ENCODE measurements at regions not wholly inside any gene's neighbourhood (a gene's known extent, or its start where the extent isn't known, plus 50 kb on each side); places are given as distances from the start of the nearest gene placed in this dataset.
A peak's percentile ranks its signal among the peaks of the same experiment; 100 is the strongest.
"Not testable (repeated sequence)": the region's sequence is repeated elsewhere in the genome, so short reads cannot be mapped to it uniquely, and the experiment has no call there.

DNA sequence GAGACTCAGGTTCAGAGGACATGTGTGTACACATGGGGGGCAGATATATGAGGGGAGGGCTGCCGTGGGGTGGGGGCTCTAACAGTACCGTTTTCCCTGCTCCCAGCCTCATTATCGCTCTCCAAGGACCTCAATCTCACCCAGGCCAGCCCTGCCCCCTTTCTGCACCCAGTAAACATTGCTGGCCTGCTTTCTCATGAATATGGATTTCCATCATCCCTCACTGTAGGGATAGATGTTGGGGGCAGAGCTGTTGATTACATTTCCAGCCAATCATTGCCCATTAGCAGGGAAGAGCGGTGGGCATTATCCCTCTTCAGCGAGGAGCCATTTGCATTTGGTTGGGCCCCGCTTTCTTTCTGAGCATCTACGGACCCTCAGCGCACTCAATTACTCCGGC, 273.8 kb downstream of the RPS6KC1 start:
- DNase-seq, result no peak

DNA sequence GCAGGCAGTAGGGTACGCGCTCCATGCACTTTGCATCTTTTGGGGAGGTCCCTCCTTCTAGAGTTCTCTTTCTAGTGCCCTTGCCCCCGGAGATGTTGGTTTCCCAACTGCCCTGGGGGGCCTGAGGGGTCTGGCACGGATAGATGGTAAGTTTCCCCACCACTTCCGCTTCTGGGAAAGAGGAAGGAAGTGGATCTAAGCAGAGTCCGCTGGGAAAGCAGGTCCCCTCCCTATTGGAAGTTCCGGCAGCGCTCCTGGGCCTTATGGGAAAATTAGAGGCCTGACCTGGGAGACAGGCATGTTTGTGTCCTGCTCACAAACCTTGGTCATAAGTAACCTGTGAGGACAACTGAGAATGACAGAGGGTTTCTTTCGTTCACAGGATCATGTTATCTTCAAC, 274.4 kb downstream of the RPS6KC1 start:
- no peak for DNase-seq

- no peak for DNase-seq
These were observed 275.4 kb downstream of the RPS6KC1 start for GRCh38 chr1:213326281-213327016.

DNA sequence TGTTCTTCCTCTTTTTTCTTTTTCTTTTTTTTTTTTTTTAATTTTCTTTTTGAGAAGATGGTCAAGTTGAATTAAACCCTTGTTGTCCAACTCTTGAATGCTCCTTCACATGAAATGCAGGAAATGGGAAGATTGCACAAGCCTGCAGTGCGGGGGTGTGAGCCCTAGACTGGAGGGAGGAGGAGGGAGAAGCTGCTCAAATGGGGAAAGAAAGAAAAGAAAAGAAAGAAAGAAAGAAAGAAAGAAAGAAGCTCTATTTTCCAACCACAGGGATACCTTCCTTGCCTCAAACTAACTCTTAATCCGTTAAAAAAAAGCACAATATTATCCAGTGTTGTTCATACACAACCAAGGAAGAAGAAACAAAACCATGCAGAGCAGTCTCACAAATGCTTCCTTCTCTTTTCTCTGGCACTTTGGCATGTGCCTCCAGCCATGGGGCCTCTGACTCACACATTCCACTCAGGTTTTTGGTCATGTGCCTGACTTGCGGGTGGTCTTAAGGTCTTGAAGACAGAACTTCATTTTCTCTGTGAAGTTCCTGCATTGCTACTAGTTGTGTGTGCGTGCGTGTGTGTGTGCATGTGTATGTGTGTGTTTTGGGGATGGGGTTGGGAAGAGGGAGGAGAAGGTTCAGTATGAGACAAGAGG, 276.1 kb downstream of the RPS6KC1 start:
- DNase-seq, result peak; percentile 64 to 71

- no peak for DNase-seq
These were observed 278.5 kb downstream of the RPS6KC1 start for GRCh38 chr1:213329406-213330008.

- peak; percentile 56 to 57 for DNase-seq
These were observed 279.2 kb downstream of the RPS6KC1 start for GRCh38 chr1:213330281-213330680.

GRCh38 chr1:213331631-213332175, 280.7 kb downstream of the RPS6KC1 start:
- DNase-seq, result no peak

DNA sequence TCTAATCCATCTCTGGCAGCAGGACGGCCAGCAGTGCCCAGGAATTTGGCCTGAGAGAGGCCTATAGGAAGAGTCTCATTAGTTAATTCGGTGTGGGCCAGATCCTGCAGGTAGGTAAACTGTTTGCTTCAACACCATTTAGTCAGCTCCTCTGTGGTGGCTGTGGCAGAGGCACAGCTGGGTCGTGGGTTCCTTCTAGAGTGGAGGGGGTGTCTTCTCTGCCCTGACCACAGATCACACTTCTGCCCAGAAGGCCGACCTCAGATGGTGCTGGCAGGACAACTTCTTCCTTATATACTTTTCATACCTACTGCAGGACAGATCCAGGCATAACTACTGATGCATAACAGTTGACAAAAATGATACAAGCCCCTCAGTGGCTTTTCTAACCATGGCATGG, 281.4 kb downstream of the RPS6KC1 start:
- DNase-seq, result peak; percentile 4 to 10

DNA sequence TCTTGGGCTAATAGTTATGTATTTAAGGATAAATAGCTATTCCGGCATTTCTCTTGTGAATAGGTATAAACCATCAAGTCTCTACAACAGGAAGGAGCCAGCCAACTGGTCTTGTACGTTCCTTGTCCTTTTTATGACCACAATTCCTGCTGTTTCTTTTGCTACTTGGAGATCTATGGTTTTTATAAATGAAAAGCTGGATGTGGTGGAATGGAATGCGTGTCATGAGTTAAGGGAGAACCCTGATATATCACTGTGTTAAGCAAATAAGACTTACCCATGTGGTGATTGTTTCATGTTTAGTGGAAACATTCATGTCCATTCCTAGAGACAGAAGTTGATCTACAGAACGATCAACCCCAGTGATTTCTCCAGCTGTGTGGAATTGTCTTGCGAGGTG, 282.1 kb downstream of the RPS6KC1 start:
- no peak for DNase-seq

DNA sequence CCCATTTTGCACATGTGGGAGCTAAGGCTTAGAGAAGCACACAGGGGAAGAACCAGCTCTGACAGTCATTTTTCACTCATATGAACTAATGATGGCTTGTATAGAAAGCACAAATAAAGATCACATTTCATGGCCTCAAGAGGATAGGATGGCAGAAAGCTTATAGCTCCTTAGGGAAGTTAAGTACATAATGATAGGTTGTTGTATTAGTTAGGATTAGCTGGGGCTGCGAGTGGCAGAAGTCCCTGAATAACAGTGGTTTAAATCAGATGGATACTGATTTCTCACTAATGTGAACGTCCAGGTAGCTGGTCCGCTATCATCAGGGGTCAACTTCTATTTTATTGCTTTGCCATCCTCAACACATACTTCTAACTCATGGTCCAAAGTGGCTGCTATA, 284.0 kb downstream of the RPS6KC1 start:
- DNase-seq, result no peak

DNA sequence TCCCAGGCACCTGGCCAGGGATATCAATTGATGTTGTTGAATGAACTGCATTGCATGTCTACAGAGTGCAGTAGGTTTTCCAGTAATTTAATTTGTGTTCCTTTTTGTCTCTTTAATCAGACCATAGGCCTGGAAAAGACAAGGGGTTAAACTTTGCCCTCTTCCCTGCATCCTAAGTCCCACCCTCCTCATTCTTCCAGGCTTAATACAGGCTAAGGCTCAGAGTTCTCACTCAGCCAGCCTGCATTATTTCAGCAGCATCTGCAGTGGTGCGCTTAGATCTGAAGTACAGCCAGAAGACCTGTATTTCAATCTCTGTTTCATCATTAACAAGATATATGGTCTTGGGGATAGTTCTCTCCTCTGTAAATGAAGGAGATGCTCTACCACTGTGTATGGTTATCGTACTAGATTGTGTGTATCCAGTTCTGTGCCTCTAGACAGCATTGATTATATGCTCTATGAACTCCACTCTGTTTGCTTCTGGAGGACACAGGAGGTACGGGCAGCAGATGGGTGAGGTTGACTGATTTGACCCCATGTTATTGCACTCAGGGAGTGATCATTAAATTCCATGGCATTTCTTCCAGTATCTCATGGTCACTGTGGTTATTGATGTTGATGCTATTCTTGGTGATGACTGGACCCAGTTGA, 286.1 kb downstream of the RPS6KC1 start:
- no peak for DNase-seq

DNA sequence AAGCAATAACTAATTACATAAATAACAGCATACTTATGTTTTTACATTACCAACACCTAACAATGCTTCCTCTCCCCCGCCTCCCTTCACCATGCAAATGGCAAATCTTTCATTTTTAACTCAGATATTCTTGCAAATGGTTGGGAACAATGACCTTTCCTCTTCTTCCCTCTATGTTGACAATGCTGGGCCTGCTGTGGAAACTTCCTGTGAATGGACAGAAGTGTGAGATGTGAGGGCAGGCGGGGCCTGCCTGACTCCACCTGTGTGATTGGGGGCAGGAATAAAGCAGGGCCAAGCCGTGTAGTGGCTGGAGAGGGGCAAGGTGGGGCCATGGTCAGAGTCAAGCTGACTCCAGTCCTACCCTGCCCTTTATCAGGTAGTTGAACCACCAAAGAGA, 289.6 kb downstream of the RPS6KC1 start:
- no peak for DNase-seq

DNA sequence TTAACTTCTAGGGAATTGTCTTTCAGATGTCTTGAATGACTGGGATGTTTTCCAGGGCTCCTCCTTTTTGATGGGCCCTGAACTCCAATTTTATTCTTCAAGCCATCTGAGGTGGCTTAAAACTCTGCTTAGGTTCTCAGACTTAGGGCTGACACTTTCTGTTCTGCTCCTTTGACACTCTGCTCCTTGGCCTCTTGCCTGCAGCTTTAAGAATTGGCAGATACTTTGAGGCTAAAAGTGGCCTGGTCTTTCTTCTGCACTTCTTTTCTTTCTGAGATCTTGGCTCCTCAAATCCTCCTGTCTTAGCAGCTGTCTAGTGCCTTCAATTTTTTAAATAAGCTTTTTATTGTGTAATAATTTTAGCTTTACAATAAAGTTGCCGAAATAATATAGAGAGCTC, 294.6 kb downstream of the RPS6KC1 start:
- DNase-seq, result no peak

GRCh38 chr1:213357403-213357802, 306.4 kb downstream of the RPS6KC1 start:
- no peak for DNase-seq

GRCh38 chr1:213358368-213358767, 307.3 kb downstream of the RPS6KC1 start:
- DNase-seq, result not testable (repeated sequence)

- no peak for DNase-seq
These were observed 311.6 kb downstream of the RPS6KC1 start for GRCh38 chr1:213362598-213362997.

- DNase-seq, result no peak
These were observed 315.2 kb downstream of the RPS6KC1 start for GRCh38 chr1:213366141-213366831.

DNA sequence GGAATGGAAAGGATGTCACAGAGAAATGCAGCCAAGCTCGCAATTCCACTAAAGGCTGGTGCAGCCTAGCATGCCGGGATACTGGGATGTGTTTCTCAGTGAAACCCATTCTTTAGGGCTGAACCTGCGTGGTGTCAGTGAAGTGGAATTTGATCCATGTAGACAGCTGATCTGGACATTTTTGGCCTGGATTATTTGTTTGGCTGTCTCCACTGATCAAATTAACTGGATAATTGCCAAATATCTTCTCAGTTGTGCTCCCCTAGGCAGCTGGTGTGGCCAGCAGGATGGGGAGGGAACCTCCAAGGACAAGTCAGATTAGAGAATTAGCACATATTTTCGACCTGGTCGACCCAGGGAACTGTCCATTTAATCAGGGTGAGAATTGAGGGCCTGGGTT, 318.4 kb downstream of the RPS6KC1 start:
- no peak for DNase-seq

GRCh38 chr1:213370523-213370922, 319.5 kb downstream of the RPS6KC1 start:
- DNase-seq, result no peak

GRCh38 chr1:213371525-213371846, 320.4 kb downstream of the RPS6KC1 start:
- no peak for DNase-seq

- no peak for DNase-seq
These were observed 321.0 kb downstream of the RPS6KC1 start for GRCh38 chr1:213371847-213372619.

DNA sequence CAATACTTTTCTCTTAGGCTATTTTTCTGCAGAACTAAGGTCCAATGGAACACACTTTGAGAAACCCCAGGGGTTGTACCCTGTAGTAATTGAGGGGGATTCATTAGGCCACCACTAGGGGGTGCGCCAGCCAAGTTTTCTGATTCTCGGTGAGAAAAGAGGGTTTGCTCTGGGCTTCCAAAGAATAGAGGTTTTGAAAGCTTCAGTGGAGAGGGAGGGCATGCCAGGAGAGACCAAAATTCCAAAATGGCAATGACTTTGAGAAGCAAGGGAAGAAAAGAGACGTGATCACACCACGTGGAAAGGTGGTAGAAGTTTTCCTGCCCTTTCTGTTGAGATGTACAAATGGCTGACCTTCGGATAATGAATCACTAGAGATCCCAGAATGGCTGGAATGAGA, 323.3 kb downstream of the RPS6KC1 start:
- peak in 1 of 2 experiments; percentile 19 for DNase-seq
